BE2C (cell line): ENCODE measurements at regions not wholly inside any gene's neighbourhood (a gene's known extent, or its start where the extent isn't known, plus 50 kb on each side); places are given as distances from the start of the nearest gene placed in this dataset.

ENCODE experiments used
- DNase-seq: peaks from one replicate; pipeline ENCODE4 v3.0.0-alpha.2; 2020
- H3K27me3 ChIP-seq: fragments of 250-450 bp; sonication (Bioruptor Pico); 2 replicates; pipeline ENCODE4 v1.5.1; 2020; ENCODE audit warnings: mild to moderate bottlenecking
- H3K36me3 ChIP-seq: fragments of 250-450 bp; sonication (Bioruptor Pico); 2 replicates; pipeline ENCODE4 v1.5.1; 2020; ENCODE audit warnings: mild to moderate bottlenecking
- H3K4me1 ChIP-seq: fragments of 250-450 bp; sonication (Bioruptor Pico); 2 replicates; pipeline ENCODE4 v1.5.1; 2020
- H3K4me3 ChIP-seq: 2 replicates; pipeline ENCODE4 v1.5.1; 2011; ENCODE audit warnings: low read depth, low read length
- H3K9me3 ChIP-seq: fragments of 250-450 bp; sonication (Bioruptor Pico); 2 replicates; pipeline ENCODE4 v1.5.1; 2020
- TF ChIP-seq, protein P1 (sequence below): IDR thresholded peaks from 2 replicates; pipeline ENCODE4 v1.5.1; 2012; ENCODE audit warnings: mild to moderate bottlenecking, low read depth, low read length

DNA sequence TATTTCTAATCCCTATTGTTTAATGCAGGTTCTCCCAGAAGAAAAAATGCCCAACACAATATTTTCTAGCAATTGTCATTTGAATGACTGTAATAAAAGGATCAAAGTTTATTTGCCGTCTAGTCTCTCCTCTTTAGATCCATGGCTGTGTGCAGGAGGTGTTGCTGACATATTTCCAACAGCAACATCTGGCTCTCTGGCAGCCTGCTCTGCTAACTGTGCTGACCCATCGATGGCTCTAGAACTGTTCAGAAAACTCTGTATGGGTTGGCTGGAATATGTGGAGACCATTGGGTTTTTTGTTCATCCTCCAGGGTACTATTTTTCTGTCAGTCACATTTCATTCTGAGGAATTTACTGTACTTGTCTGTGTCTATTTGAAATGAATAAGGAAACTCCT, 202.0 kb upstream of the SLC27A6 start:
- H3K4me1 ChIP-seq, result no peaks in the 10 kb centered on the region
- no peak overlapping the region for H3K4me3 ChIP-seq
- no peaks in the 10 kb centered on the region for H3K9me3 ChIP-seq
- TF ChIP-seq, protein P1, sequence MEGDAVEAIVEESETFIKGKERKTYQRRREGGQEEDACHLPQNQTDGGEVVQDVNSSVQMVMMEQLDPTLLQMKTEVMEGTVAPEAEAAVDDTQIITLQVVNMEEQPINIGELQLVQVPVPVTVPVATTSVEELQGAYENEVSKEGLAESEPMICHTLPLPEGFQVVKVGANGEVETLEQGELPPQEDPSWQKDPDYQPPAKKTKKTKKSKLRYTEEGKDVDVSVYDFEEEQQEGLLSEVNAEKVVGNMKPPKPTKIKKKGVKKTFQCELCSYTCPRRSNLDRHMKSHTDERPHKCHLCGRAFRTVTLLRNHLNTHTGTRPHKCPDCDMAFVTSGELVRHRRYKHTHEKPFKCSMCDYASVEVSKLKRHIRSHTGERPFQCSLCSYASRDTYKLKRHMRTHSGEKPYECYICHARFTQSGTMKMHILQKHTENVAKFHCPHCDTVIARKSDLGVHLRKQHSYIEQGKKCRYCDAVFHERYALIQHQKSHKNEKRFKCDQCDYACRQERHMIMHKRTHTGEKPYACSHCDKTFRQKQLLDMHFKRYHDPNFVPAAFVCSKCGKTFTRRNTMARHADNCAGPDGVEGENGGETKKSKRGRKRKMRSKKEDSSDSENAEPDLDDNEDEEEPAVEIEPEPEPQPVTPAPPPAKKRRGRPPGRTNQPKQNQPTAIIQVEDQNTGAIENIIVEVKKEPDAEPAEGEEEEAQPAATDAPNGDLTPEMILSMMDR, result no peak
- H3K27me3 ChIP-seq, result 0 out of 2 replicates have a peak, but pooled peaks cover 4% of the 10 kb centered on the region
- DNase-seq, result no peak
- no peaks in the 10 kb centered on the region for H3K36me3 ChIP-seq

DNA sequence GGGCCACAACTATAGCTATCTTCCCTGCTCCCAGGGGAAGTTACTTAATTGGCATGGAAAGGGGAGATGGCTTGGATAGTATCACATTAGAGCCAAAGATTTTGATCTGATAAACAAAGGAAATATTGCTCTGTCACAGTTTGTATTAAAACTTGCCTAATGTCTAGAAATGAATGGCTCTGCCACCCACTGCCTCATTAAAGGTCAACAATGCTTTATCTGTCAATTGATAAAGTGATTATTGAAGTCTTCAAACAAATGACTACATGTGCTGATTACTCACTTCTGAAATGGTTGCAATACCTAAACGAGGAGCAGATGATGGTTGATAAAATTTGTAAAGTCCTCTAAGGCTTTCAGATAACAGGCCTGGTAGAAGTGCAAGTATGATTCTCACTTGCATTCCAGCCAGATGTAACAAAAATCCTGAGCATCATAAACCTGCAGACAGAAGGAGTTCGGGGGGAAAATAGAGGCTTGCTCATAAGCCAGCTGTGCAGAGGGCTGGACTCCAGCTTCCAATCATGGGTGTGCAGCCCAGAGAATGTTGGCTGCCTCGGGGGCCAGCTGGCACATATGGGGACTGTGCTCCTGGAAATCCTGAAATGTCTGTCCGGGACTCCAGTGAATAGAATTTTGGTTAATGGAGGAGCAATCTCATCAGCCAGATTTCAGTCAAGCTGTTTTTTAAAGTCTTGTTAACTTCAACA, 200.5 kb upstream of the SLC27A6 start:
- Histone ChIP-seq H3K4me1 (no peaks in the 10 kb centered on the region), H3K4me3 (no peak overlapping the region), H3K27me3 (0 out of 2 replicates have a peak, but pooled peaks cover 4% of the 10 kb centered on the region), H3K9me3 (no peaks in the 10 kb centered on the region), H3K36me3 (no peaks in the 10 kb centered on the region)
- DNase-seq, result no peak
- TF ChIP-seq, protein P1, result no peak

DNA sequence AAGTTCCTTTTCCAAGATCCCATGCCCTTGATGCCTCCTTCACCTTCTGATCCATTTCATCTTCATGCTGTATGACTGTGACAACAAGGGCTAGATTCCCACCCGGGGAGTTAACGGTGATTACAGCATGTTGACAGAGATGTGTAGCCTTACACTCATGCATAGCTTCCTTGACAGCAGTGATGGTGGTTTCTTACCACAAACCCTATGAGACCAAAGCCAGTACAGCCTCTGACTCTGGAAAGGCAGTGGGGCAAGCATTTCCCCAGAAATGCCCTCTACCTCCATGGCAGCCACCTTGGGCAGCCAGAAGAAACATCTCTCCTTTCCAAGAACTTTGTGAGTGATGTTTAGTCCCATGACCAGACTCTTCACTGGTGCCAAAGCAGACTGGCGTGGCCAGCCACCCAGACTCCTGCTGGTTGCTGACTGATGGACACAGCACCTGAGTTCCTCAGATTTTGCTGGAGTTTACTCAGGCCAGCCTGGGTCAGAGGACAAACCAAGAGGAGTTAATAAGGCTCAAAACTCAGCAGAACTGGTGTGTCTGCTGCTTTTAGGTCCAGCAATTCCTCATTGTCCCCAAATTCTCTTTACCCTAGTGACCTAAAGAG, 199.7 kb upstream of the SLC27A6 start:
- DNase-seq, result no peak
- TF ChIP-seq, protein P1, result no peak
- no peaks in the 10 kb centered on the region for H3K36me3 ChIP-seq
- no peaks in the 10 kb centered on the region for H3K9me3 ChIP-seq
- no peaks in the 10 kb centered on the region for H3K4me1 ChIP-seq
- 0 out of 2 replicates have a peak, but pooled peaks cover 4% of the 10 kb centered on the region for H3K27me3 ChIP-seq
- H3K4me3 ChIP-seq, result no peak overlapping the region

DNA sequence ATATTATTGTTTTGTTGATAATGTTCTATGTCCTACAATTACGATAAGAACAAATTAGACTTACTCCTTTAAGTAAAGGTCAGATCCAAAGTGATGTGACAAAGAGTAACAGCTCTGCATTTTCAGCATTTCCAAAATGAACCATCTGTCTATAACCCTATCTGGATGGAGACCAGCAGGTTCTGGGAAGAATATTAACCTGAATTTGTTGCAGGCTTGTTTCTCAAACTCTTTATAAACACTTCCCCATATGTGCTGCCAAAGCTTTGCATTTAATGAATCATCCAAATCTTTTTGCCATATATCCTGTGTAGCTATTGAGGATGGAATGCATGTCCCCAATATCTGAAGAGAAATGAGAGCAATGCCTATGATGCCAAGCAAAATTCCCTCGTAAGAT, 198.9 kb upstream of the SLC27A6 start:
- peaks cover 5% of the 10 kb centered on the region; the same call in 1 of the 2 replicates for H3K27me3 ChIP-seq
- H3K4me1 ChIP-seq, result no peaks in the 10 kb centered on the region
- no peaks in the 10 kb centered on the region for H3K9me3 ChIP-seq
- TF ChIP-seq, protein P1, result no peak
- H3K36me3 ChIP-seq, result no peaks in the 10 kb centered on the region
- DNase-seq, result no peak
- H3K4me3 ChIP-seq, result no peak overlapping the region

DNA sequence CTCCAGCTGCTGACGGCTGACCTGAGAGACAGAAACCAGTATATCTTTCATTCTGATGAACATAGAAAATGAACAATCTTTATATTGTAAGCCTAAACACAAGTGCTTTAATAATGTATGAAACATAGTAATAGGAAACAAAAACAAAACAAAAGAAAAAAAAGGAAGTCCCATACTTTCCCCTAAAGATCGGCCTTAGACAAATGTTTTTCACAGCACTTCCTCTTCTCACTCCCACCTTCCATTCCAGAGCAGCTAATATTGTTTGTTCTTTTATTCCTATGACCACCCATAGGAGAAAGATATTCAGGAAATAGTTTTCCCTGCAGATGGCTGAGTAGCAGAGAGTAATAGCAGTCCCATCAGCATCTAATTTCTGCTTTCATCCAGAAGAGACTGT, 194.4 kb upstream of the SLC27A6 start:
- no peaks in the 10 kb centered on the region for H3K4me1 ChIP-seq
- H3K4me3 ChIP-seq, result no peak overlapping the region
- no peaks in the 10 kb centered on the region for H3K36me3 ChIP-seq
- no peaks in the 10 kb centered on the region for H3K9me3 ChIP-seq
- DNase-seq, result no peak
- H3K27me3 ChIP-seq, result peaks cover 7% of the 10 kb centered on the region
- TF ChIP-seq, protein P1, result no peak

DNA sequence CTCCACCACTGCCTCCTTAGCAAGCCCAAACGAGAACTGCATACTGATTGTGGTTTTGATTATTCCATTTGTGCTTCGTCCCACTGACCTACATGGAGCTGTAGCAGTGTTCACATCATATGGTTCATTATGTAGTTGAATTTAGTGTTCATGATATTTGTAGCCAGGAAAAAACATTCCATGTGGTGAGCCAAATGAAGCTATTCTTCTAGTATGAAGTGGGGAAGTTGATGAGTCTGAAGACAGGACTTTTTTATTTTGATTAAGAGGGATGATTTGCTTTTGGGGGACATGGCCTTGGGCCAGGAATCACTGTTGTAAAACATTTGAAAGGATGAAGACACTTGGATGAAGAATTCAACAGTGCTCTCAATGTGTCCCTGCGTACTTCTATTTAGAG, 192.9 kb upstream of the SLC27A6 start:
- H3K36me3 ChIP-seq, result no peaks in the 10 kb centered on the region
- DNase-seq, result no peak
- TF ChIP-seq, protein P1, result no peak
- H3K27me3 ChIP-seq, result peaks cover 7% of the 10 kb centered on the region
- H3K9me3 ChIP-seq, result no peaks in the 10 kb centered on the region
- no peaks in the 10 kb centered on the region for H3K4me1 ChIP-seq
- no peak overlapping the region for H3K4me3 ChIP-seq
